Spleen (tissue), 7 donors: ENCODE measurements at regions not wholly inside any gene's neighbourhood (a gene's known extent, or its start where the extent isn't known, plus 50 kb on each side); places are given as distances from the start of the nearest gene placed in this dataset.

Experiments used
- CTCF ChIP-seq, 11 experiments: fragments of 200-600 bp in 7 of 11; fragments of 450-650 bp in 4 of 11; sonication (generic) in 4 of 11; IDR thresholded peaks in 8 of 11; conservative IDR thresholded peaks in 3 of 11; 1 replicate in 7 of 11; 2 replicates in 4 of 11; pipeline versions ENCODE4 v1.4.0 to v1.8.0; 2016 to 2021; ENCODE audit warnings: antibody characterized with exemption in 11 of 11, inconsistent platforms in 4 of 11, mild to moderate bottlenecking in 1 of 11
- POLR2A ChIP-seq, 3 donors: fragments of 450-650 bp; IDR thresholded peaks; one replicate each; pipeline ENCODE4 v1.5.1; 2017; ENCODE audit warnings: antibody characterized with exemption in 3 of 3, mild to moderate bottlenecking in 1 of 3
- donor health status: DM: no; HTN: no; CAD: no; lungs with moderate emphysema.
- donor health status: DM: no; HTN: no; CAD: no.
- donor health status: DM: no; HTN: no; CAD: no.

- no peak for TF ChIP-seq POLR2A (IDR thresholded peaks at IDR 0.05)
- TF ChIP-seq CTCF (IDR thresholded peaks at IDR 0.05 in 8 of 11, conservative IDR thresholded peaks at IDR 0.05 in 3 of 11) = no peak
Measured at GRCh38 chr6:145044641-145045246, 690.6 kb downstream of the EPM2A start.
